ENCODE measurements at regions not wholly inside any gene's neighbourhood (a gene's known extent, or its start where the extent isn't known, plus 50 kb on each side); places are given as distances from the start of the nearest gene placed in this dataset.

- H3K27ac Mint-ChIP-seq: no peak overlapping the region
- H3K4me1 Mint-ChIP-seq: no peaks in the 10 kb centered on the region
- no peak for DNase-seq
- ATAC-seq (ENCODE audit: low read depth): no peak
- POLR2A ChIA-PET: no interaction called here
- no peak for TF ChIP-seq CTCF (IDR thresholded peaks at IDR 0.05)
- intact Hi-C loops (cut with micrococcal nuclease): no loop called here
- CTCF ChIA-PET: no interaction called here
- no peak overlapping the region for H3K4me3 Mint-ChIP-seq
- H3K27me3 Mint-ChIP-seq: no peaks in the 10 kb centered on the region
- no peaks in the 10 kb centered on the region for H3K9me3 Mint-ChIP-seq
- no peaks in the 10 kb centered on the region for H3K36me3 Mint-ChIP-seq (ENCODE audit: low read depth)
These were observed 327.8 kb upstream of the SOX11 start for GRCh38 chr2:5364361-5364760.

DNA sequence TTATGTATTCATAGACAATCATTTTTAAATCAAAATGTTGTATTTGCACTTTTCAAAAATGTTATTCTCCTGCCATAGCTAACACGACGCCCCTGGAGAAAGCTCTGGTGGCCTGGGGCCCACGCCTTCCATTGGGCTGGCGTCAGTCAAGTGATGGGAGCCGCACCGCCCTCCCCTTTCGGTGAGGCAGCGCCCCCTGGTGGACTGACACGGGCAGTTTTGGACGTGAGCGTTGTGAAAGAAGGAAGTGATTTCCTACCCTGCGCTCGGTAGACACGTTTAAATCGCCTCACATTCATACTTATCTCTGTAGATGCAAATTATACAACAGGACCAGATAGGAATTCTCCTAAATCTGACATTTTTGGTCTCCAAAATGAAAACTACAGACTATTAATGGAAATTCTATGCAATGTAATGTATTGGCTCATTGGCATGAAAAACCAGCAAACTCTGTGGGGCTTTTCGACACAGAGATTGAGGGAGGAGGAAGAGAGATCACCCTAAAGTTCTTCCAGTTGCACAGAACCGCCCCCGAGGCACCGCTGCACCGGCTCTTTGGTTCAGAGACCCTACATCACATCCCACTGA, 326.2 kb upstream of the SOX11 start:
- ChIA-PET CTCF (interaction anchor here (0.6 kb wide), 1 partner anchor 15 kb away, joined by 3 read pairs; no protein-coding TSS in a partner anchor), POLR2A (no interaction called here)
- ATAC-seq (ENCODE audit: low read depth) (no peak), DNase-seq (no peak)
- Mint-ChIP-seq H3K27me3 (no peaks in the 10 kb centered on the region), H3K27ac (no peak overlapping the region), H3K4me3 (no peak overlapping the region), H3K36me3 (ENCODE audit: low read depth) (no peaks in the 10 kb centered on the region), H3K9me3 (no peaks in the 10 kb centered on the region), H3K4me1 (no peaks in the 10 kb centered on the region)
- no peak for TF ChIP-seq CTCF (IDR thresholded peaks at IDR 0.05)
- intact Hi-C loops (cut with micrococcal nuclease): no loop called here

GRCh38 chr2:5367321-5367720, 324.9 kb upstream of the SOX11 start:
- TF ChIP-seq CTCF (IDR thresholded peaks at IDR 0.05): no peak
- DNase-seq (no peak), ATAC-seq (ENCODE audit: low read depth) (no peak)
- Mint-ChIP-seq H3K4me3 (no peak overlapping the region), H3K4me1 (no peaks in the 10 kb centered on the region), H3K9me3 (no peaks in the 10 kb centered on the region), H3K36me3 (ENCODE audit: low read depth) (no peaks in the 10 kb centered on the region), H3K27me3 (no peaks in the 10 kb centered on the region), H3K27ac (no peak overlapping the region)
- ChIA-PET CTCF (no interaction called here), POLR2A (no interaction called here)
- intact Hi-C loops (cut with micrococcal nuclease): no loop called here

- POLR2A ChIA-PET: no interaction called here
- H3K4me3 Mint-ChIP-seq: no peak overlapping the region
- ATAC-seq (ENCODE audit: low read depth) (no peak), DNase-seq (no peak)
- no peaks in the 10 kb centered on the region for H3K36me3 Mint-ChIP-seq (ENCODE audit: low read depth)
- H3K27me3 Mint-ChIP-seq: no peaks in the 10 kb centered on the region
- intact Hi-C loops (cut with micrococcal nuclease): no loop called here
- no peak overlapping the region for H3K27ac Mint-ChIP-seq
- no peaks in the 10 kb centered on the region for H3K9me3 Mint-ChIP-seq
- H3K4me1 Mint-ChIP-seq: no peaks in the 10 kb centered on the region
- TF ChIP-seq CTCF (IDR thresholded peaks at IDR 0.05): no peak
- CTCF ChIA-PET: no interaction called here
These were observed 323.9 kb upstream of the SOX11 start for GRCh38 chr2:5368263-5368662.

- Mint-ChIP-seq H3K9me3 (no peaks in the 10 kb centered on the region), H3K27ac (no peak overlapping the region), H3K36me3 (ENCODE audit: low read depth) (no peaks in the 10 kb centered on the region), H3K27me3 (no peaks in the 10 kb centered on the region), H3K4me1 (no peaks in the 10 kb centered on the region), H3K4me3 (no peak overlapping the region)
- ChIA-PET POLR2A (no interaction called here), CTCF (no interaction called here)
- TF ChIP-seq CTCF (IDR thresholded peaks at IDR 0.05): no peak
- no peak for DNase-seq
- ATAC-seq (ENCODE audit: low read depth): no peak
- intact Hi-C loops (cut with micrococcal nuclease): no loop called here
These were observed 322.7 kb upstream of the SOX11 start for GRCh38 chr2:5369510-5369909.

Measured in activated B cell treated with CpG ODN at 0.5 μM for 24 hours (primary cell).